ENCODE measurements at regions not wholly inside any gene's neighbourhood (a gene's known extent, or its start where the extent isn't known, plus 50 kb on each side); places are given as distances from the start of the nearest gene placed in this dataset.
A peak's percentile ranks its signal among the peaks of the same experiment; 100 is the strongest.

GRCh38 chr6:23180504-23181293 is 611.3 kb downstream of the HDGFL1 start:
- WGBS, 5 donors: 27 to 49% (median 38%) methylated on average over 12 of the region's 12 CpGs
- TF ChIP-seq POLR2A (IDR thresholded peaks at IDR 0.05) (no peak), POLR2AphosphoS5 (IDR thresholded peaks at IDR 0.05) (no peak), CTCF (IDR thresholded peaks at IDR 0.05) (no peak), EP300 (IDR thresholded peaks at IDR 0.05) (no peak)
- DNase-seq: peak; percentile 53 to 87
- H3K4me1 ChIP-seq: peaks cover 0 to 9% (median 4%) of the 10 kb centered on the region in 4 donors
- intact Hi-C loops (cut with DNase I; ENCODE audit: low total_unique reads): no loop called here
- no peaks in the 10 kb centered on the region for H3K9me3 ChIP-seq
- no peak overlapping the region for H3K27ac ChIP-seq
- H3K4me3 ChIP-seq: no peak overlapping the region
- H3K27me3 ChIP-seq: no peaks in the 10 kb centered on the region
- H3K36me3 ChIP-seq: no peaks in the 10 kb centered on the region

GRCh38 chr6:23181356-23182110 is 612.2 kb downstream of the HDGFL1 start:
- Histone ChIP-seq H3K27me3 (no peaks in the 10 kb centered on the region), H3K36me3 (no peaks in the 10 kb centered on the region), H3K9me3 (no peaks in the 10 kb centered on the region), H3K4me1 (peaks cover 0 to 9% (median 4%) of the 10 kb centered on the region in 4 donors), H3K27ac (no peak overlapping the region), H3K4me3 (no peak overlapping the region)
- intact Hi-C loops (cut with DNase I; ENCODE audit: low total_unique reads): no loop called here
- TF ChIP-seq EP300 (IDR thresholded peaks at IDR 0.05): no peak
- TF ChIP-seq CTCF (IDR thresholded peaks at IDR 0.05): no peak
- TF ChIP-seq POLR2A (IDR thresholded peaks at IDR 0.05): no peak
- TF ChIP-seq POLR2AphosphoS5 (IDR thresholded peaks at IDR 0.05): no peak
- 87 to 92% (median 89%) methylated on average over 7 of the region's 7 CpGs for WGBS, 5 donors
- no peak for DNase-seq

- DNase-seq: no peak
- H3K9me3 ChIP-seq: no peaks in the 10 kb centered on the region
- TF ChIP-seq POLR2A (IDR thresholded peaks at IDR 0.05) (no peak), CTCF (IDR thresholded peaks at IDR 0.05) (no peak), POLR2AphosphoS5 (IDR thresholded peaks at IDR 0.05) (no peak), EP300 (IDR thresholded peaks at IDR 0.05) (no peak)
- no peaks in the 10 kb centered on the region for H3K27me3 ChIP-seq
- peaks cover 0 to 9% (median 4%) of the 10 kb centered on the region in 4 donors for H3K4me1 ChIP-seq
- intact Hi-C loops (cut with DNase I; ENCODE audit: low total_unique reads): no loop called here
- H3K36me3 ChIP-seq: no peaks in the 10 kb centered on the region
- no peak overlapping the region for H3K4me3 ChIP-seq
- WGBS, 5 donors: 80 to 87% (median 85%) methylated on average over 7 of the region's 7 CpGs
- no peak overlapping the region for H3K27ac ChIP-seq
These were observed 614.5 kb downstream of the HDGFL1 start for GRCh38 chr6:23183846-23184245.

GRCh38 chr6:23184351-23184750 is 615.0 kb downstream of the HDGFL1 start:
- TF ChIP-seq POLR2A (IDR thresholded peaks at IDR 0.05): no peak
- TF ChIP-seq EP300 (IDR thresholded peaks at IDR 0.05): no peak
- TF ChIP-seq CTCF (IDR thresholded peaks at IDR 0.05): no peak
- no peak for TF ChIP-seq POLR2AphosphoS5 (IDR thresholded peaks at IDR 0.05)
- Histone ChIP-seq H3K36me3 (no peaks in the 10 kb centered on the region), H3K27ac (no peak overlapping the region), H3K4me3 (no peak overlapping the region), H3K27me3 (no peaks in the 10 kb centered on the region), H3K9me3 (no peaks in the 10 kb centered on the region), H3K4me1 (peaks cover 0 to 9% (median 4%) of the 10 kb centered on the region in 4 donors)
- DNase-seq: no peak
- intact Hi-C loops (cut with DNase I; ENCODE audit: low total_unique reads): no loop called here
- WGBS, 5 donors: 86 to 95% (median 91%) methylated on average over 3 of the region's 3 CpGs

Data from stomach (tissue), 8 donors.